H1 (cell line): ENCODE measurements at regions not wholly inside any gene's neighbourhood (a gene's known extent, or its start where the extent isn't known, plus 50 kb on each side); places are given as distances from the start of the nearest gene placed in this dataset.
A peak's percentile ranks its signal among the peaks of the same experiment; 100 is the strongest.

ENCODE experiments used
- CTCF ChIA-PET: fragments of 300-600 bp; sonication (Branson Sonifier 250); formaldehyde crosslinking; loops from one replicate; lab custom pipeline; 2021; ENCODE audit not compliant: partially characterized antibody; lab: Charles Lee
- POLR2A ChIA-PET: fragments of 300-600 bp; sonication (Branson Sonifier 250); formaldehyde crosslinking; loops from one replicate; lab custom pipeline; 2021; ENCODE audit warnings: inconsistent platforms; ENCODE audit not compliant: partially characterized antibody; lab: Charles Lee
- DNase-seq, 2 experiments: peaks; one replicate each; pipeline versions ENCODE4 v3.0.0 to v3.0.0-alpha.2; 2010 to 2022; ENCODE audit warnings: low spot score in 2 of 2, low read depth in 1 of 2, mixed read lengths in 1 of 2
- FAIRE-seq: peaks from 2 replicates; lab custom pipeline; 2011; peaks lifted over from hg19 to GRCh38; lab: Jason Lieb, UNC
- H2AFZ ChIP-seq: 2 replicates; pipeline ENCODE4 v1.8.1; 2012; ENCODE audit warnings: low read length, inconsistent platforms
- H2AK5ac ChIP-seq: 2 replicates; pipeline ENCODE4 v1.6.1; 2013; ENCODE audit warnings: low read depth, low read length
- H2BK120ac ChIP-seq: replicated peaks from 2 replicates; pipeline ENCODE3; 2013; ENCODE audit warnings: low read depth, low read length, inconsistent platforms
- H2BK12ac ChIP-seq: 2 replicates; pipeline ENCODE4 v1.6.1; 2013; ENCODE audit warnings: low read depth, low read length
- H2BK15ac ChIP-seq: 2 replicates; pipeline ENCODE4 v1.6.1; 2013; ENCODE audit warnings: low read length
- H2BK20ac ChIP-seq: 2 replicates; pipeline ENCODE4 v1.6.1; 2013; ENCODE audit warnings: low read length
- H2BK5ac ChIP-seq: 2 replicates; pipeline ENCODE4 v1.6.1; 2013; ENCODE audit warnings: low read depth, low read length
- H3K14ac ChIP-seq: 2 replicates; pipeline ENCODE4 v1.6.1; 2013; ENCODE audit warnings: inconsistent platforms; ENCODE audit not compliant: insufficient read length
- H3K18ac ChIP-seq: 2 replicates; pipeline ENCODE4 v1.6.1; 2013; ENCODE audit warnings: low read length; ENCODE audit errors: extremely low read depth
- H3K23ac ChIP-seq: 2 replicates; pipeline ENCODE4 v1.6.1; 2013; ENCODE audit warnings: inconsistent platforms; ENCODE audit not compliant: insufficient read length
- H3K23me2 ChIP-seq: 2 replicates; pipeline ENCODE4 v1.6.1; 2013; ENCODE audit warnings: low read depth, low read length
- H3K27ac ChIP-seq: 2 replicates; pipeline ENCODE4 v1.6.1; 2011; ENCODE audit warnings: low read depth, low read length, inconsistent platforms
- H3K27me3 ChIP-seq, 4 experiments: replicated peaks in 1 of 4; 1 replicate in 1 of 4; 2 replicates in 3 of 4; pipeline versions ENCODE4 v1.6.1 to v1.8.1; 2011 to 2013; ENCODE audit warnings: low read length in 3 of 4, mild to moderate bottlenecking in 3 of 4, inconsistent platforms in 2 of 4, mixed read lengths in 2 of 4, moderate library complexity in 1 of 4; ENCODE audit not compliant: control insufficient read depth in 3 of 4, insufficient read depth in 3 of 4; ENCODE audit errors: extremely low read depth in 1 of 4
- H3K36me3 ChIP-seq, 4 experiments: 2 replicates each; pipeline versions ENCODE4 v1.6.1 to v1.8.1; 2011 to 2013; ENCODE audit warnings: mild to moderate bottlenecking in 4 of 4, low read length in 3 of 4, moderate library complexity in 2 of 4, control low read depth in 1 of 4, inconsistent platforms in 1 of 4; ENCODE audit not compliant: insufficient read depth in 4 of 4, control insufficient read depth in 2 of 4
- H3K4ac ChIP-seq: replicated peaks from 2 replicates; pipeline ENCODE3; 2013; ENCODE audit warnings: low read length, low read depth, mixed read lengths, inconsistent platforms; ENCODE audit not compliant: insufficient read length
- H3K4me1 ChIP-seq, 4 experiments: replicated peaks in 1 of 4; 1 replicate in 1 of 4; 2 replicates in 3 of 4; pipeline versions ENCODE4 v1.6.1 to v1.8.1; 2011 to 2013; ENCODE audit warnings: low read length in 3 of 4, inconsistent platforms in 2 of 4, mixed read lengths in 1 of 4; ENCODE audit not compliant: insufficient read depth in 4 of 4, control insufficient read depth in 3 of 4
- H3K4me2 ChIP-seq, 2 experiments: 2 replicates each; pipeline versions ENCODE4 v1.6.1 to v1.8.1; 2011 to 2013; ENCODE audit warnings: low read depth in 2 of 2, low read length in 2 of 2, control low read depth in 1 of 2, inconsistent platforms in 1 of 2, mild to moderate bottlenecking in 1 of 2; ENCODE audit not compliant: insufficient read depth in 1 of 2
- H3K4me3 ChIP-seq, 4 experiments: fragments of 200-600, 300-600 bp in 1 of 4; sonication (generic), shearing (Covaris generic), sonication (Bioruptor Twin) in 1 of 4; 2 replicates each; pipeline versions ENCODE4 v1.5.1 to v1.8.1; 2011 to 2016; ENCODE audit warnings: low read length in 4 of 4, low read depth in 3 of 4, control low read depth in 2 of 4, inconsistent platforms in 2 of 4, mild to moderate bottlenecking in 2 of 4, mixed read lengths in 1 of 4, moderate library complexity in 1 of 4; ENCODE audit not compliant: insufficient read depth in 2 of 4; ENCODE audit errors: extremely low read depth in 1 of 4
- H3K56ac ChIP-seq: replicated peaks from 2 replicates; pipeline ENCODE3; 2013; ENCODE audit warnings: low read depth, mild to moderate bottlenecking, mixed read lengths, low read length, inconsistent platforms; ENCODE audit not compliant: insufficient read length
- H3K79me1 ChIP-seq: 2 replicates; pipeline ENCODE4 v1.6.1; 2013; ENCODE audit warnings: low read depth, low read length, control low read depth
- H3K79me2 ChIP-seq, 2 experiments: 2 replicates each; pipeline versions ENCODE4 v1.6.1 to v1.8.1; 2012 to 2013; ENCODE audit warnings: low read length in 2 of 2, mild to moderate bottlenecking in 2 of 2, inconsistent platforms in 1 of 2; ENCODE audit not compliant: insufficient read depth in 2 of 2, control insufficient read depth in 1 of 2
- H3K9ac ChIP-seq, 4 experiments: replicated peaks in 1 of 4; 1 replicate in 1 of 4; 2 replicates in 3 of 4; pipeline versions ENCODE4 v1.6.1 to v1.8.1; 2011 to 2013; ENCODE audit warnings: low read depth in 3 of 4, low read length in 3 of 4, control low read depth in 2 of 4, mild to moderate bottlenecking in 2 of 4, moderate library complexity in 2 of 4, inconsistent platforms in 1 of 4; ENCODE audit errors: extremely low read depth in 1 of 4
- H3K9me3 ChIP-seq, 2 experiments: 2 replicates each; pipeline versions ENCODE4 v1.6.1 to v1.8.1; 2012 to 2013; ENCODE audit warnings: mild to moderate bottlenecking in 2 of 2, moderate library complexity in 2 of 2, control low read depth in 1 of 2, inconsistent platforms in 1 of 2, low read depth in 1 of 2, low read length in 1 of 2, mixed read lengths in 1 of 2; ENCODE audit not compliant: insufficient read depth in 2 of 2
- H4K20me1 ChIP-seq, 2 experiments: replicated peaks in 1 of 2; 2 replicates each; pipeline versions ENCODE3 to v1.8.1; 2011 to 2013; ENCODE audit warnings: inconsistent platforms in 2 of 2, low read length in 2 of 2, mild to moderate bottlenecking in 1 of 2; ENCODE audit not compliant: insufficient read depth in 2 of 2, control insufficient read depth in 1 of 2
- H4K5ac ChIP-seq: 2 replicates; pipeline ENCODE4 v1.6.1; 2013; ENCODE audit warnings: low read length, low read depth, mixed read lengths, inconsistent platforms; ENCODE audit not compliant: insufficient read length
- H4K8ac ChIP-seq: 2 replicates; pipeline ENCODE4 v1.8.0; 2013; ENCODE audit warnings: mild to moderate bottlenecking, moderate library complexity, low read length, inconsistent platforms; ENCODE audit not compliant: insufficient read depth; ENCODE audit errors: extremely low read depth
- H4K91ac ChIP-seq: replicated peaks from 2 replicates; pipeline ENCODE3; 2013; ENCODE audit warnings: low read length, mixed read lengths, inconsistent platforms; ENCODE audit not compliant: insufficient read length
- CTCF ChIP-seq, 3 experiments: IDR thresholded peaks; 1 replicate in 2 of 3; 2 replicates in 1 of 3; pipeline versions ENCODE4 v1.5.1 to v1.6.1; 2011; ENCODE audit warnings: low read length in 3 of 3, mild to moderate bottlenecking in 3 of 3, inconsistent platforms in 2 of 3, low read depth in 1 of 3, moderate library complexity in 1 of 3; ENCODE audit not compliant: insufficient read depth in 1 of 3; ENCODE audit errors: control extremely low read depth in 1 of 3
- JUN ChIP-seq: IDR thresholded peaks from 2 replicates; pipeline ENCODE4 v1.6.1; 2011; ENCODE audit warnings: low read depth, mild to moderate bottlenecking, improper control_type of control experiment, low read length
- KDM4A ChIP-seq: IDR thresholded peaks from one replicate; pipeline ENCODE4 v1.7.1; 2012; ENCODE audit warnings: low read depth, mild to moderate bottlenecking, moderate library complexity, low read length, inconsistent platforms; ENCODE audit not compliant: severe bottlenecking
- KDM5A ChIP-seq: fragments of 200-600 bp; IDR thresholded peaks from 2 replicates; pipeline ENCODE4 v1.7.1; 2012; ENCODE audit warnings: mild to moderate bottlenecking, low read length, inconsistent platforms, mixed read lengths
- NANOG ChIP-seq: IDR thresholded peaks from 2 replicates; pipeline ENCODE4 v1.6.1; 2011; ENCODE audit warnings: low read length, low read depth, mild to moderate bottlenecking, inconsistent platforms; ENCODE audit not compliant: insufficient read depth, poor library complexity, severe bottlenecking
- RAD21 ChIP-seq, 2 experiments: IDR thresholded peaks in 1 of 2; conservative IDR thresholded peaks in 1 of 2; 2 replicates each; pipeline ENCODE4 v1.6.1; 2011; ENCODE audit warnings: low read depth in 2 of 2, low read length in 2 of 2, improper control_type of control experiment in 1 of 2, inconsistent platforms in 1 of 2, mild to moderate bottlenecking in 1 of 2, moderate library complexity in 1 of 2
- SIX5 ChIP-seq: IDR thresholded peaks from 2 replicates; pipeline ENCODE4 v1.6.1; 2011; ENCODE audit warnings: mild to moderate bottlenecking, low read depth, low read length
- SUZ12 ChIP-seq: fragments of 200-600 bp; sonication (generic); IDR thresholded peaks from 2 replicates; pipeline ENCODE4 v1.6.1; 2012; ENCODE audit warnings: mild to moderate bottlenecking, inconsistent platforms, low read length, moderate library complexity, mixed read lengths
- TEAD4 ChIP-seq: IDR thresholded peaks from 2 replicates; pipeline ENCODE4 v1.6.1; 2012; ENCODE audit warnings: low read depth, low read length, inconsistent platforms, mixed read lengths
- WGBS, 2 experiments: shearing (Covaris generic) in 1 of 2; methylation state at CpG; one replicate each; pipeline versions ENCODE4 v1.1.6 to v1.1.7; 2013 to 2015; ENCODE audit warnings: low lambda C conversion rate in 2 of 2, mixed read lengths in 2 of 2, inconsistent platforms in 1 of 2, low coverage in 1 of 2, missing lambda C conversion rate in 1 of 2; ENCODE audit not compliant: insufficient replicate concordance in 2 of 2, insufficient coverage in 1 of 2, insufficient read length in 1 of 2; ENCODE audit errors: extremely low coverage in 1 of 2, missing lambda C conversion rate in 1 of 2; 5-methylcytosine and 5-hydroxymethylcytosine counted together

- Histone ChIP-seq H3K27ac (no peak overlapping the region), H4K5ac (no peak overlapping the region), H3K9ac (no peak overlapping the region), H3K36me3 (no peaks in the 10 kb centered on the region), H3K56ac (no peak overlapping the region), H2AK5ac (no peak overlapping the region), H2BK5ac (no peak overlapping the region), H3K4me1 (no peaks in the 10 kb centered on the region), H3K23ac (no peak overlapping the region), H2BK20ac (no peak overlapping the region), H2BK15ac (no peak overlapping the region), H3K79me2 (no peaks in the 10 kb centered on the region), H3K27me3 (no peaks in the 10 kb centered on the region), H3K18ac (no peak overlapping the region), H3K23me2 (no peaks in the 10 kb centered on the region), H4K20me1 (no peaks in the 10 kb centered on the region), H2BK120ac (no peak overlapping the region), H3K4me2 (no peak overlapping the region), H3K4me3 (no peak overlapping the region), H2BK12ac (no peak overlapping the region), H3K4ac (no peak overlapping the region), H4K8ac (no peak overlapping the region), H2AFZ (no peak overlapping the region), H3K9me3 (no peaks in the 10 kb centered on the region), H3K79me1 (no peaks in the 10 kb centered on the region), H4K91ac (no peak overlapping the region), H3K14ac (no peak overlapping the region)
- DNase-seq (no peak), FAIRE-seq (peak; percentile 88)
- ChIA-PET POLR2A (no interaction called here), CTCF (interaction anchor here (0.9 to 3.5 kb wide), 8 partner anchors 9 to 268 kb away, joined by 3 to 18 read pairs (median 5); no protein-coding TSS in a partner anchor)
- TF ChIP-seq KDM5A (no peak), RAD21 (IDR thresholded peaks at IDR 0.05 in 1 of 2, conservative IDR thresholded peaks at IDR 0.05 in 1 of 2; ENCODE audit: low read depth in 2 of 2, low read length in 2 of 2) (peak; percentile 58 to 66), CTCF (IDR thresholded peaks at IDR 0.05; ENCODE audit: control extremely low read depth in 1 of 3, insufficient read depth in 1 of 3, low read depth in 1 of 3, low read length in 3 of 3) (peak in 2 of 3 experiments; percentile 38 to 60; a peak in 2 of 4 replicates), SIX5 (no peak), NANOG (no peak), KDM4A (no peak), SUZ12 (no peak), JUN (no peak), TEAD4 (no peak)
- 57% methylated on average over 3 of the region's 3 CpGs; no CpG with 5 or more reads in 1 of the 2 experiments for WGBS, 2 experiments
These were observed 612.5 kb downstream of the FSCB start for GRCh38 chr14:43894534-43894933.
